GM13977 (cell line): ENCODE measurements at regions not wholly inside any gene's neighbourhood (a gene's known extent, or its start where the extent isn't known, plus 50 kb on each side); places are given as distances from the start of the nearest gene placed in this dataset.

Experiments used
- DNase-seq: peaks from one replicate; pipeline ENCODE4 v3.0.0; 2012; ENCODE audit warnings: low spot score
- in situ Hi-C: fragments of 300-500 bp; cut with MboI; formaldehyde crosslinking; loops from one replicate; pipeline ENCODE4 v1.12.0; 2022; ENCODE audit warnings: low sequenced_read_pairs, low pct_unique_long_range_greater_than_20kb, mixed read lengths, inconsistent platforms; ENCODE audit not compliant: unreplicated experiment
- TF ChIP-seq, protein P1 (sequence below): IDR thresholded peaks from 2 replicates; pipeline ENCODE4 v1.5.1; 2012; ENCODE audit warnings: mild to moderate bottlenecking, control low read depth; ENCODE audit not compliant: insufficient read depth; ENCODE audit errors: extremely low read depth, missing control alignments

GRCh38 chr2:128868686-128869551 is 550.3 kb upstream of the HS6ST1 start:
- in situ Hi-C loops: no loop called here
- TF ChIP-seq, protein P1, sequence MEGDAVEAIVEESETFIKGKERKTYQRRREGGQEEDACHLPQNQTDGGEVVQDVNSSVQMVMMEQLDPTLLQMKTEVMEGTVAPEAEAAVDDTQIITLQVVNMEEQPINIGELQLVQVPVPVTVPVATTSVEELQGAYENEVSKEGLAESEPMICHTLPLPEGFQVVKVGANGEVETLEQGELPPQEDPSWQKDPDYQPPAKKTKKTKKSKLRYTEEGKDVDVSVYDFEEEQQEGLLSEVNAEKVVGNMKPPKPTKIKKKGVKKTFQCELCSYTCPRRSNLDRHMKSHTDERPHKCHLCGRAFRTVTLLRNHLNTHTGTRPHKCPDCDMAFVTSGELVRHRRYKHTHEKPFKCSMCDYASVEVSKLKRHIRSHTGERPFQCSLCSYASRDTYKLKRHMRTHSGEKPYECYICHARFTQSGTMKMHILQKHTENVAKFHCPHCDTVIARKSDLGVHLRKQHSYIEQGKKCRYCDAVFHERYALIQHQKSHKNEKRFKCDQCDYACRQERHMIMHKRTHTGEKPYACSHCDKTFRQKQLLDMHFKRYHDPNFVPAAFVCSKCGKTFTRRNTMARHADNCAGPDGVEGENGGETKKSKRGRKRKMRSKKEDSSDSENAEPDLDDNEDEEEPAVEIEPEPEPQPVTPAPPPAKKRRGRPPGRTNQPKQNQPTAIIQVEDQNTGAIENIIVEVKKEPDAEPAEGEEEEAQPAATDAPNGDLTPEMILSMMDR: no peak
- DNase-seq: no peak

DNA sequence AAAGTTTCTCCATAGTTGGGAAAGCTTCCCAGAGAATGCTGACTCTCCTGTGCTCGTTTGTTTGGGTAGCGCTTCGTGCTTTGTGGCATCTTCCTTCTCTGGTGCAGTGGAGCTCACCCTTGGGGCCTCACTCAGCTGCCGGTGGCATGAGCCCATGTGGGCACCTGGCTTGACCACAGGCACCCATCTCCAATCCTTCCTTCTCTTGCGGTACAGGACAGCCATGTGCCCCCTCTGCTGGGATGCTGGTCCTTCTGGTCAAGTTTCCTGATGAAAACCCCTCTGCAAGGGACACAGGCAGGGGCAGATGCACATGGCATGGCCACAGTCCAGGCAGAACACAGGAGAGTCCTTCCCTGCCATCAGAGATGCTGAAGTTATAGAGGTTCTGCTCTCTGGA is 555.9 kb upstream of the HS6ST1 start:
- in situ Hi-C loops: no loop called here

DNA sequence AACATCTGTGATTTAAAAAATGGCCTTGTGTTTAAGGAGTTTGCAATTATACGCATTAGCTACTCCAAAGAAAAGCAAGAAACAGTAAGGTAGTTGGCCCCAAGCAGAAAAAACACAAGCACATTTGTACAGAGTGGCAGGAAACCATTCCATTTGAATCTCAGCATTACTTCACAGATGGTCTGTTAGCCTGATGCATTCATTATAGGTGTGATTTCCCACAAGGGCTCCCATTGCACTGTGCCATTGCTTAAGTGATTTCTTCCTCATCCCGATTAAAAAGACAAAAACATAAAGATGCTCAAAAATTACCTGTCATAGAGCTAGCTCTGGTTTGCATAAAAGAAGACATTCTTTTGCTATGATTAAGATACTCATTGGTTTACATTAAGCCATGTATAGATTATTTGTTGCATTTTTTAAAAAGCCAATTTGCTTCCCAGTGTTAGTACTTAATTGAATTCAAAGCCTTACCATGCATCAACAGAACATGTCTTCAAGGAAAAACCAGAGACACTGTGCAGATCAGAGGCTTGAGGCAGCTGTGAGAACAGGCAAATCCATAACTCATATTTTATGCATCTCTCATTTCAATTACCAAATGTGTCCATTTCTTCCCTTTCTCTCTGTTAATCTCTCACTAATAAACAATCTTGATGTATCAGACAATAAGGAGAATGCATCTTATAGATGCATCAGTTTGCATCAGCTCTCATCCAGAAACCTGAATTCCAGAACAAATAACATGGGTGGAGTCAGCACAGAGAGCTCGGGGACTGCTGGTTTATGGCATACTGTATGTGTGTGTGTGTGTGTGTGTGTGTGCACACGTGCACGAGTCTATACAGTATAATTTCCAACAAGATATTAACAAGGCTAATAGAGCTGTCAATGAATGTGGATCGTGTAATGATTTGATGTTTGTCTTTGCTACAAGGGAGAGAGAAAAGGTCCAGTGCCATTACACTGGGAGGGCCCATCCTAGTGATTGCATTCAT is 558.6 kb upstream of the HS6ST1 start:
- TF ChIP-seq, protein P1: no peak
- in situ Hi-C loops: no loop called here
- no peak for DNase-seq

More for the DNA sequence above, 555.9 kb upstream of the HS6ST1 start:
- no peak for DNase-seq
- TF ChIP-seq, protein P1: no peak

- TF ChIP-seq, protein P1: no peak
- in situ Hi-C loops: no loop called here
These were observed 560.5 kb upstream of the HS6ST1 start for GRCh38 chr2:128879161-128879560.

DNA sequence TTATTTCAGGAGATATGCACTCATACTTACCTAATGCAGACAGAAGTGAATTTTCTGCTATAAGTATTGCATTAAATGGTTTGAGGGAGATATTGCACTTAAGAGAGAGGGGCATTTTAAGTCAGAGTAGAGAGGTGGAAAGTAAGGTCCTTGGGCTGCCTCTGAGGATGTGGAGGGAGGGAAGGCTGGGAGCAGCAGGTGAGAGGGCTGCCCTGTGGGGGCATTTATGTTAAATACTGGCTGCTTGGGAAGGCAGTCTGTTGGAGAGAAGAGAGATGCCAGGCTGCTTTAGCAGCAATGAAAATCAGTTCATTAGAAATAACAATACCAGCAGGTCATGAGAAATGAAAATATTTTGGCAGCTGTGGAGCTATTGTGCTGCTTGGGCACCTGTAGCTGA is 576.2 kb upstream of the HS6ST1 start:
- DNase-seq: no peak
- in situ Hi-C loops: no loop called here
- TF ChIP-seq, protein P1: no peak

More at GRCh38 chr2:128879161-128879560, 560.5 kb upstream of the HS6ST1 start:
- no peak for DNase-seq

DNA sequence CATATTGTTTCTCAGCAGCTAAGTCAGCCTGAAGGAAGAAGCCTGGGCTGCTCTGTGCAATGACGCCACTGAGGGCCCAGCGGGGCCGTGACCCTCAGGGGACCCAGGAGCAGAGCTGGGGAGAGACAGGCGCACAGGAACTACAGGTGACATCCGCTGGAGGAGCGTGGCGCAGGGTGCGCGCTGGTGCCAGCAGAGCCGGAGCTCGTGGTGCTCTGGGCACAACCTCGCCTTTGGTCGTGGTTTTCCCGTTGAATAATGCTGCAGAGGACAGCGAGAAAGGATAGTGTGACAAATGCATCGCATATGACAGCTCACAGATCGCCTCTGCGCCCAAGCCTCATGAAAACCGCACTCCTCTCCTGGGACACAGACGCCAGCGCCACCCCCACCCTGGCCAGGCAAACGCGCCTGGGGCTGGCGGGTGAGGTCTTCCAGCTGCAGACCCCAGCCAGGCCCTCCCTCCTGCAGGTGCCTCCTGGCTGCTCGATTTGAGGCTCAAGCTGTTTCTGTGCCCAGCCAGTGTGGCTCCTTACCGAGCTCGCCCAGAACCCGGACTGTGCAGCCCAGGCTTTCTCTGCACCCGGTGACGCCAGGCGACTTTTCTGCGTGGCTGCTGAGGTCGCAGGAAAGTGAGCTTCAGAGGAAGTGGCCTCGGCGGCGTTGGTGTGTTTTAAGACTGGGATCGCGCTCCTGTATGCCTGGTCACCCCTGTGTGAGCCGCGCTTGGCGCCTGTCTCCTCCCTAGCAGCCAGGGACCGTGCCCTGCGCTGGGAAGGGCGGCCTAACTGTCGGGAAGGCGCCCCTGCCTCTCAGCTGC is 583.1 kb upstream of the HS6ST1 start:
- no peak for DNase-seq
- in situ Hi-C loops: no loop called here
- TF ChIP-seq, protein P1: no peak
